Nephron progenitor cell (in vitro differentiated cells): ENCODE measurements at regions not wholly inside any gene's neighbourhood (a gene's known extent, or its start where the extent isn't known, plus 50 kb on each side); places are given as distances from the start of the nearest gene placed in this dataset.

Experiments used
- DNase-seq: peaks from one replicate; pipeline ENCODE4 v3.0.0; 2021
- H3K27ac Mint-ChIP-seq: 2 replicates; pipeline ENCODE4 v1.8.0; 2021; ENCODE audit warnings: mild to moderate bottlenecking, moderate library complexity, mixed read lengths
- H3K27me3 Mint-ChIP-seq: 2 replicates; pipeline ENCODE4 v1.8.0; 2021; ENCODE audit warnings: mild to moderate bottlenecking, low read depth, mixed read lengths; ENCODE audit not compliant: poor library complexity
- H3K36me3 Mint-ChIP-seq: 2 replicates; pipeline ENCODE4 v1.8.0; 2021; ENCODE audit warnings: low read depth, mixed read lengths
- H3K4me1 Mint-ChIP-seq: 2 replicates; pipeline ENCODE4 v1.8.0; 2021; ENCODE audit warnings: mixed read lengths
- H3K4me3 Mint-ChIP-seq: 2 replicates; pipeline ENCODE4 v1.8.0; 2021; ENCODE audit warnings: mild to moderate bottlenecking, moderate library complexity, mixed read lengths
- H3K9me3 Mint-ChIP-seq: 2 replicates; pipeline ENCODE4 v1.8.0; 2021; ENCODE audit warnings: mild to moderate bottlenecking, moderate library complexity, mixed read lengths
- TF ChIP-seq, protein P1 (sequence below): fragments of 200-600 bp; sonication (generic); IDR thresholded peaks from 2 replicates; pipeline ENCODE4 v1.5.0; 2021; ENCODE audit warnings: antibody characterized with exemption

- TF ChIP-seq, protein P1, sequence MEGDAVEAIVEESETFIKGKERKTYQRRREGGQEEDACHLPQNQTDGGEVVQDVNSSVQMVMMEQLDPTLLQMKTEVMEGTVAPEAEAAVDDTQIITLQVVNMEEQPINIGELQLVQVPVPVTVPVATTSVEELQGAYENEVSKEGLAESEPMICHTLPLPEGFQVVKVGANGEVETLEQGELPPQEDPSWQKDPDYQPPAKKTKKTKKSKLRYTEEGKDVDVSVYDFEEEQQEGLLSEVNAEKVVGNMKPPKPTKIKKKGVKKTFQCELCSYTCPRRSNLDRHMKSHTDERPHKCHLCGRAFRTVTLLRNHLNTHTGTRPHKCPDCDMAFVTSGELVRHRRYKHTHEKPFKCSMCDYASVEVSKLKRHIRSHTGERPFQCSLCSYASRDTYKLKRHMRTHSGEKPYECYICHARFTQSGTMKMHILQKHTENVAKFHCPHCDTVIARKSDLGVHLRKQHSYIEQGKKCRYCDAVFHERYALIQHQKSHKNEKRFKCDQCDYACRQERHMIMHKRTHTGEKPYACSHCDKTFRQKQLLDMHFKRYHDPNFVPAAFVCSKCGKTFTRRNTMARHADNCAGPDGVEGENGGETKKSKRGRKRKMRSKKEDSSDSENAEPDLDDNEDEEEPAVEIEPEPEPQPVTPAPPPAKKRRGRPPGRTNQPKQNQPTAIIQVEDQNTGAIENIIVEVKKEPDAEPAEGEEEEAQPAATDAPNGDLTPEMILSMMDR = no peak
- no peak overlapping the region for H3K27ac Mint-ChIP-seq
- peaks cover 3% of the 10 kb centered on the region for H3K27me3 Mint-ChIP-seq
- DNase-seq = no peak
- peaks cover 8% of the 10 kb centered on the region for H3K4me1 Mint-ChIP-seq
- peaks cover 6% of the 10 kb centered on the region for H3K9me3 Mint-ChIP-seq
- H3K36me3 Mint-ChIP-seq = no peaks in the 10 kb centered on the region
- no peak overlapping the region for H3K4me3 Mint-ChIP-seq
These were observed 113.9 kb upstream of the DPT start for GRCh38 chr1:168842916-168843315.

DNA sequence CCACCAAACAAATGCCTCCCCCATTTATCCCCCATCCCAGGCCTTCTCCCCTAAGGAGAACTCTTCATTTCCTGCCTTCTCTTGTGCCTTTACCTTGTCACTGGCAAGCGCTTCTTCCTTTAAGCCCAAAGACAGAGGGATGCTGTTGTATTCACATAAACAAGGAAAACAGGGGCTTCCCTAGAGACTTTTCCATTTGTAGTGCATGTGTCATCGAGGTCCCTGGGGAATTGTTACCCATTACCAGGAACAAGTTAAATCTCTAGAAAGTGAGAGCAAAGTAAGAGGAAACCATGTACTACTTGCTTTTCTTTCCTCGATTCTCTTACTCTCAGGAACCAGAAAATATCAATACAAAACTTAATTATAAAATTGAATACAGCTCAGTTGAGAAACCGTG is 114.4 kb upstream of the DPT start:
- H3K9me3 Mint-ChIP-seq = peaks cover 2% of the 10 kb centered on the region
- no peaks in the 10 kb centered on the region for H3K36me3 Mint-ChIP-seq
- H3K27me3 Mint-ChIP-seq = peaks cover 3% of the 10 kb centered on the region
- DNase-seq = no peak
- H3K4me3 Mint-ChIP-seq = no peak overlapping the region
- TF ChIP-seq, protein P1 = no peak
- peaks cover 8% of the 10 kb centered on the region for H3K4me1 Mint-ChIP-seq
- peak overlapping the region; percentile 4 for H3K27ac Mint-ChIP-seq

- Mint-ChIP-seq H3K27ac (no peak overlapping the region), H3K4me3 (no peak overlapping the region), H3K9me3 (no peaks in the 10 kb centered on the region), H3K36me3 (no peaks in the 10 kb centered on the region), H3K4me1 (peaks cover 9% of the 10 kb centered on the region), H3K27me3 (peaks cover 3% of the 10 kb centered on the region)
- DNase-seq = no peak
- TF ChIP-seq, protein P1 = no peak
These were observed 114.9 kb upstream of the DPT start for GRCh38 chr1:168843950-168844349.

GRCh38 chr1:168845140-168845539 is 116.1 kb upstream of the DPT start:
- H3K36me3 Mint-ChIP-seq = no peaks in the 10 kb centered on the region
- no peak overlapping the region for H3K4me3 Mint-ChIP-seq
- peaks cover 3% of the 10 kb centered on the region for H3K27me3 Mint-ChIP-seq
- DNase-seq = no peak
- H3K9me3 Mint-ChIP-seq = no peaks in the 10 kb centered on the region
- TF ChIP-seq, protein P1 = no peak
- H3K4me1 Mint-ChIP-seq = peaks cover 18% of the 10 kb centered on the region
- H3K27ac Mint-ChIP-seq = no peak overlapping the region

GRCh38 chr1:168848051-168848450 is 119.0 kb upstream of the DPT start:
- no peak overlapping the region for H3K27ac Mint-ChIP-seq
- no peak for DNase-seq
- TF ChIP-seq, protein P1 = no peak
- no peak overlapping the region for H3K4me3 Mint-ChIP-seq
- peaks cover 15% of the 10 kb centered on the region for H3K4me1 Mint-ChIP-seq
- no peaks in the 10 kb centered on the region for H3K36me3 Mint-ChIP-seq
- H3K27me3 Mint-ChIP-seq = peaks cover 3% of the 10 kb centered on the region
- peaks cover 4% of the 10 kb centered on the region for H3K9me3 Mint-ChIP-seq

- H3K4me3 Mint-ChIP-seq = no peak overlapping the region
These were observed 132.5 kb upstream of the DPT start for GRCh38 chr1:168861421-168862004.

More at GRCh38 chr1:168861421-168862004, 132.5 kb upstream of the DPT start:
- Mint-ChIP-seq H3K27me3 (no peaks in the 10 kb centered on the region), H3K27ac (no peak overlapping the region), H3K4me1 (peaks cover 12% of the 10 kb centered on the region), H3K9me3 (peaks cover 35% of the 10 kb centered on the region), H3K36me3 (peaks cover 6% of the 10 kb centered on the region)
- DNase-seq = no peak
- TF ChIP-seq, protein P1 = no peak
